ENCODE measurements at regions not wholly inside any gene's neighbourhood (a gene's known extent, or its start where the extent isn't known, plus 50 kb on each side); places are given as distances from the start of the nearest gene placed in this dataset.
A peak's percentile ranks its signal among the peaks of the same experiment; 100 is the strongest.

- Histone ChIP-seq H3K36me3 (ENCODE audit: insufficient read depth) (peaks cover 3% of the 10 kb centered on the region), H3K9me2 (ENCODE audit: insufficient read depth) (peaks cover 9% of the 10 kb centered on the region; the same call in 1 of the 2 replicates), H4K20me1 (replicated peaks; ENCODE audit: insufficient read depth) (no peaks in the 10 kb centered on the region), H3F3A (replicated peaks; ENCODE audit: low read depth) (no peaks in the 10 kb centered on the region), H3K27me3 (ENCODE audit: insufficient read depth) (no peaks in the 10 kb centered on the region), H3K4me1 (ENCODE audit: insufficient read depth) (no peaks in the 10 kb centered on the region), H3K4me3 (no peak overlapping the region), H3K4me2 (no peak overlapping the region), H2AFZ (peak overlapping the region; percentile 6; the same call in 1 of the 2 replicates), H3K27ac (ENCODE audit: low read depth) (no peak overlapping the region), H3K79me2 (replicated peaks; ENCODE audit: insufficient read depth) (no peaks in the 10 kb centered on the region)
- 0 out of 3 replicates have a peak, but pooled peaks cover 3% of the 10 kb centered on the region for H3K9me3 Mint-ChIP-seq
- peak; percentile 27 for DNase-seq (ENCODE audit: low spot score)
- peaks cover 4% of the 10 kb centered on the region; the same call in 1 of the 3 replicates for H3K36me3 Mint-ChIP-seq (ENCODE audit: low read depth)
- no peak overlapping the region for H3K27ac Mint-ChIP-seq
- peaks cover 3% of the 10 kb centered on the region for H3K27me3 Mint-ChIP-seq (ENCODE audit: insufficient read depth, low read depth, poor library complexity)
- H3K4me3 Mint-ChIP-seq: no peak overlapping the region
- ATAC-seq: peak; percentile 87
- TF ChIP-seq CTCF (conservative IDR thresholded peaks at IDR 0.05; ENCODE audit: low read depth in 2 of 2) (no peak), JUNB (IDR thresholded peaks at IDR 0.05; ENCODE audit: unreplicated experiment) (no peak), ETS1 (IDR thresholded peaks at IDR 0.05) (no peak), NANOG (IDR thresholded peaks at IDR 0.05; ENCODE audit: borderline replicate concordance) (no peak), POLR2AphosphoS5 (IDR thresholded peaks at IDR 0.05; ENCODE audit: low read depth) (no peak), CREB1 (CRISPR knock-in tag; IDR thresholded peaks at IDR 0.05; ENCODE audit: low read depth) (no peak), EZH2phosphoT487 (IDR thresholded peaks at IDR 0.05; ENCODE audit: unreplicated experiment) (no peak), EZH2 (IDR thresholded peaks at IDR 0.05; ENCODE audit: low read depth, unreplicated experiment) (no peak), STAT1 (IDR thresholded peaks at IDR 0.05; ENCODE audit: unreplicated experiment) (no peak), REST (IDR thresholded peaks at IDR 0.05; ENCODE audit: unreplicated experiment) (no peak), ZNF331 (CRISPR knock-in tag; IDR thresholded peaks at IDR 0.05; ENCODE audit: low read depth) (no peak), ZNF114 (CRISPR knock-in tag; IDR thresholded peaks at IDR 0.05) (no peak), ZNF462 (CRISPR knock-in tag; IDR thresholded peaks at IDR 0.05) (no peak)
- H3K4me1 Mint-ChIP-seq: peaks cover 9% of the 10 kb centered on the region; the same call in 2 of the 3 replicates
These were observed 1365.5 kb upstream of the CDH9 start for GRCh38 chr5:28403846-28404245.

All from GM23338 (cell line).